ENCODE measurements at regions not wholly inside any gene's neighbourhood (a gene's known extent, or its start where the extent isn't known, plus 50 kb on each side); places are given as distances from the start of the nearest gene placed in this dataset.

DNA sequence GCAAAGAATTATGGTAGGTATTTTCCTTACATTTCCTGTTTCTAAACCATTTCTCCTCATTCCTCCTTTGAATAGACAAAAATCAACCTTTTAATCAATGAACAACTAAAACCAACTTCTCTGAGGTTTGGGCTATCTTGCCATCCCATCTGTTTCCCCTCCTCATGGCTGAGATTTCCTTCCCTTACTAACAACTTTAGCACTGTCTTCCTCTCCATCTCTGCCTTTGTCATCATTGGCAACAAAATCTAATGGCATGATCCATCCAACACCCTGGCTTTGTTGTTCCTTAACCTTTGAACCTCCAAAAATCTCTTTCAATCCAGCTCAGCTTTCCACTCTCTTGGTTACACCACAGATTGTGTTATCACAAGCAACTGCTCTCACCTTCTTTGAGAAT, 95.3 kb upstream of the FAM136A start:
- Mint-ChIP-seq H3K9me3 (no peaks in the 10 kb centered on the region), H3K36me3 (no peaks in the 10 kb centered on the region), H3K4me3 (no peak overlapping the region), H3K4me1 (no peaks in the 10 kb centered on the region), H3K27ac (no peak overlapping the region)
- DNase-seq (ENCODE audit: low spot score in 2 of 2) (no peak), ATAC-seq (no peak)

GRCh38 chr2:70396612-70397011, 94.7 kb upstream of the FAM136A start:
- no peaks in the 10 kb centered on the region for H3K36me3 Mint-ChIP-seq
- no peak for ATAC-seq
- no peak overlapping the region for H3K4me3 Mint-ChIP-seq
- H3K27ac Mint-ChIP-seq: no peak overlapping the region
- DNase-seq (ENCODE audit: low spot score in 2 of 2): no peak
- H3K4me1 Mint-ChIP-seq: no peaks in the 10 kb centered on the region
- no peaks in the 10 kb centered on the region for H3K9me3 Mint-ChIP-seq

GRCh38 chr2:70393881-70394280, 92.0 kb upstream of the FAM136A start:
- Mint-ChIP-seq H3K27ac (no peak overlapping the region), H3K9me3 (no peaks in the 10 kb centered on the region), H3K36me3 (no peaks in the 10 kb centered on the region), H3K4me1 (no peaks in the 10 kb centered on the region), H3K4me3 (no peak overlapping the region)
- ATAC-seq (no peak), DNase-seq (ENCODE audit: low spot score in 2 of 2) (no peak)

GRCh38 chr2:70391988-70392387, 90.1 kb upstream of the FAM136A start:
- Mint-ChIP-seq H3K36me3 (no peaks in the 10 kb centered on the region), H3K9me3 (no peaks in the 10 kb centered on the region), H3K27ac (no peak overlapping the region), H3K4me1 (no peaks in the 10 kb centered on the region), H3K4me3 (no peak overlapping the region)
- ATAC-seq (peak; percentile 28), DNase-seq (ENCODE audit: low spot score in 2 of 2) (no peak)

DNA sequence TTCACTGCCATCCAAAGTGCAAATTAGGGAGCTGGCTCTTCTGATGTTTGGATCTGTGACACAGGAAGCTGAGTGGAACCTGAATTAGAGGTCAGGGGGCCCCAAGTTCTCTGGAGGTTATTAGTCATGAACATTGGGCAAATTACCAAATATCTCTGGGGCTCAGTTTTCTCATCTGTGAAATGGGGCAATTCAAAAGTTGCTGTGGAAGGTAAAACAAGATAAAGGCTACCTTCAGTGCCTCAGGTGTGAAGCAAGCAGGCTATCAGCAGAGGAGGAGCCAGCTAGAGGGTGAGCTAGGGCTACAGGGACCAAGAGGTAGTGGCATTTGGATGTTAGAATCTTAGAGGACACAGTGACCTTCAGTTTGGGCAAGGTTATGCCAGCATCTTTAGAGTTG, 89.4 kb upstream of the FAM136A start:
- Mint-ChIP-seq H3K4me1 (no peaks in the 10 kb centered on the region), H3K9me3 (no peaks in the 10 kb centered on the region), H3K36me3 (no peaks in the 10 kb centered on the region), H3K4me3 (no peak overlapping the region), H3K27ac (no peak overlapping the region)
- ATAC-seq (no peak), DNase-seq (ENCODE audit: low spot score in 2 of 2) (no peak)

- H3K4me1 Mint-ChIP-seq: no peaks in the 10 kb centered on the region
- H3K27ac Mint-ChIP-seq: no peak overlapping the region
- DNase-seq (ENCODE audit: low spot score in 2 of 2) (no peak), ATAC-seq (no peak)
- H3K9me3 Mint-ChIP-seq: no peaks in the 10 kb centered on the region
- H3K36me3 Mint-ChIP-seq: no peaks in the 10 kb centered on the region
- H3K4me3 Mint-ChIP-seq: no peak overlapping the region
Measured at GRCh38 chr2:70388813-70389212, 86.9 kb upstream of the FAM136A start.

- H3K9me3 Mint-ChIP-seq: no peaks in the 10 kb centered on the region
- H3K4me1 Mint-ChIP-seq: no peaks in the 10 kb centered on the region
- no peak overlapping the region for H3K4me3 Mint-ChIP-seq
- no peak overlapping the region for H3K27ac Mint-ChIP-seq
- no peak for ATAC-seq
- DNase-seq (ENCODE audit: low spot score in 2 of 2): no peak
- H3K36me3 Mint-ChIP-seq: no peaks in the 10 kb centered on the region
Measured at GRCh38 chr2:70388128-70388527, 86.3 kb upstream of the FAM136A start.

DNA sequence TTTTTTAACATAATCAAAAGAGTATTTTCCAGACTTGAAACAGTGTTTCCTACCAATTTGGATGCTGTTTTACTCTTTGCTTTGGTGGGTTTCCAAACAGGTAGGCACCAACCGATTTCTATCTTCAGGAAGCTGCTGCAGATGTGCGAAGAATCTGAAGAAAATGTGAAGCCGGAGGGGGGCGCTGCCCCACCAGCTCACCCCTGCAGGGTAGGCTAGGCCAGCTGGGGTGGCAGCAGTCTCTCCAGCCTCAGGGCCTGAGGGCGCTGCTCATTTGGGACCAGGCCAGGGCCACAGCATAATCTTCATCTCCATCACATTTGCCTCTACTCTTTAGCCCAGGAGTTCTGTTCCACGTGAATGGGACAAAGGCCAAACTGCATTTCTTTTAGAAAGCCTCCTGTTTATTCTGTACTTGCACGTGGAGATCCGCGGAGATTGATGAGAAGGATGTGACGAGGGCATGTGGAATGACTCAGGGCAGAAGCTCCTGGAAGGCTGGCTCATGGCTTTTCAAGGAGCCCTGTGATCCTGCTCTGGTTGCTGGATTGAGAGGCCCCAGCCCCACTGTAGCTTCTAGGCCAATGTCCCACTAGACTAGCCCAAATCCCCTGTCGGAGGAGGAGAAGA, 84.2 kb upstream of the FAM136A start:
- Mint-ChIP-seq H3K9me3 (no peaks in the 10 kb centered on the region), H3K4me1 (no peaks in the 10 kb centered on the region), H3K27ac (no peak overlapping the region), H3K36me3 (no peaks in the 10 kb centered on the region), H3K4me3 (no peak overlapping the region)
- ATAC-seq: no peak
- no peak for DNase-seq (ENCODE audit: low spot score in 2 of 2)

DNA sequence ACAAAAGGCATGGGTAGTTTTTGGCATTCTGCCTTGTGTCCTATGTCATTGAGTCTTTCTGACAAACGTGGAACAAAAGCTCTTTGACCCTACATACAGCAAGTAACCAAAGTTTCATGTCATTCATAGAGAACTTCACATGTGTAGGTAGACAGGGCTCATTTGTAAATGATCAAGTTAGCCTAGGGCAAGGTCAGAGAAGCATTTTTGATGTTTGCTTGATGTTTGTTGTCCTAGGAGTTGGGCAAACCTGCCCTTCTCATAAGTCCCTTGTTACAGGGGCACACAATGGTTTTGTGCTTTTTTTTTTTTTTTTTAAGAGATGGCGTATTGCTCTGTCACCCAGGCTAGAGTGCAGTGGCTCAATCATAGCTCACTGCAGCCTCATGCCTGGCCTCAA, 83.3 kb upstream of the FAM136A start:
- no peak overlapping the region for H3K27ac Mint-ChIP-seq
- DNase-seq (ENCODE audit: low spot score in 2 of 2) (no peak), ATAC-seq (no peak)
- no peaks in the 10 kb centered on the region for H3K36me3 Mint-ChIP-seq
- H3K4me3 Mint-ChIP-seq: no peak overlapping the region
- no peaks in the 10 kb centered on the region for H3K9me3 Mint-ChIP-seq
- no peaks in the 10 kb centered on the region for H3K4me1 Mint-ChIP-seq

DNA sequence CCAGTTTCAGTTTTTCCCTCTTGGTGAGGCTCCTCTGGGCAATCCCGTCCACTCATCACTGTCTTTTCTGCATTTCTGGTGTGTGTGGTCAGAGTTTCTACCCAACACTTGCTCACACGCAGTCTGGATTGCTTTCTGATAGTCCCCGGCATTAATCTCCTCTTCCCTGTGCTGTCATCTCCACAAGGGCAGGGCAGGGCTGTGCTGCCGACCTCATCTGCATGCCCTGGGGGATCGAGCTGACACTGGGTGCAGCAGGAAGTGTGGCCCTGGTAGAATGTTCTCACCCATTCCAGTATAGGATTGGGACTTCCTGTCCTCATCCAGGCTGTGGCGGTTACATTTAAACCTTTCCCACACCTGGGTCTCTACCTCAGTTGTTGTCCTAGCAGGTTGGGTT, 80.0 kb upstream of the FAM136A start:
- Mint-ChIP-seq H3K4me3 (no peak overlapping the region), H3K36me3 (no peaks in the 10 kb centered on the region), H3K4me1 (no peaks in the 10 kb centered on the region), H3K27ac (no peak overlapping the region), H3K9me3 (no peaks in the 10 kb centered on the region)
- ATAC-seq: no peak
- DNase-seq (ENCODE audit: low spot score in 2 of 2): no peak

DNA sequence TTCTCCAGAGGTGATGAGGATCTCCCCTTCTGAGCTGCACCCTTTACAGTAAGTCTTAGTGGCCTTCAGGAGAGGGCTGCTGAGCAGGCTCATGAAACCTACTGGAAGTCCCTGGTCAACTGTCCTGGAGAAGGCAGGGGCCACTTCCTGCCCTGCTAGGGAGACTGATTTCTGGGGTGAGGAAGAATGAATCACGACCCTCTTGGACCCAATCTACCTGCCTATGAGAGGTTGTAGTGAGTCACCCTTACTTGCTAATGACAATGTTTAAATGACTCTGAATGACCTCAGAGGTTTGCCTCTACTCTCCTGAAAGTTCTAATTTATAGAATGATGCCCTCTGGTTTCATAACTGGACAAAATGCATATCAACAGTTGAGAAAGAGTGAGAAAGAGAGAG, 79.4 kb upstream of the FAM136A start:
- no peak for DNase-seq (ENCODE audit: low spot score in 2 of 2)
- H3K4me3 Mint-ChIP-seq: no peak overlapping the region
- H3K27ac Mint-ChIP-seq: no peak overlapping the region
- ATAC-seq: peak; percentile 62
- H3K9me3 Mint-ChIP-seq: no peaks in the 10 kb centered on the region
- H3K36me3 Mint-ChIP-seq: no peaks in the 10 kb centered on the region
- no peaks in the 10 kb centered on the region for H3K4me1 Mint-ChIP-seq

GRCh38 chr2:70380621-70381020, 78.8 kb upstream of the FAM136A start:
- H3K4me3 Mint-ChIP-seq: no peak overlapping the region
- H3K9me3 Mint-ChIP-seq: no peaks in the 10 kb centered on the region
- H3K4me1 Mint-ChIP-seq: no peaks in the 10 kb centered on the region
- no peaks in the 10 kb centered on the region for H3K36me3 Mint-ChIP-seq
- no peak for ATAC-seq
- DNase-seq (ENCODE audit: low spot score in 2 of 2): no peak
- H3K27ac Mint-ChIP-seq: no peak overlapping the region

GRCh38 chr2:70374616-70375015, 72.7 kb upstream of the FAM136A start:
- H3K27ac Mint-ChIP-seq: no peak overlapping the region
- H3K4me3 Mint-ChIP-seq: no peak overlapping the region
- H3K9me3 Mint-ChIP-seq: no peaks in the 10 kb centered on the region
- H3K36me3 Mint-ChIP-seq: no peaks in the 10 kb centered on the region
- DNase-seq (ENCODE audit: low spot score in 2 of 2) (no peak), ATAC-seq (no peak)
- no peaks in the 10 kb centered on the region for H3K4me1 Mint-ChIP-seq

- Mint-ChIP-seq H3K9me3 (no peaks in the 10 kb centered on the region), H3K4me1 (no peaks in the 10 kb centered on the region), H3K36me3 (no peaks in the 10 kb centered on the region), H3K4me3 (no peak overlapping the region), H3K27ac (no peak overlapping the region)
- ATAC-seq (no peak), DNase-seq (ENCODE audit: low spot score in 2 of 2) (no peak)
Measured at GRCh38 chr2:70371753-70372152, 69.9 kb upstream of the FAM136A start.

DNA sequence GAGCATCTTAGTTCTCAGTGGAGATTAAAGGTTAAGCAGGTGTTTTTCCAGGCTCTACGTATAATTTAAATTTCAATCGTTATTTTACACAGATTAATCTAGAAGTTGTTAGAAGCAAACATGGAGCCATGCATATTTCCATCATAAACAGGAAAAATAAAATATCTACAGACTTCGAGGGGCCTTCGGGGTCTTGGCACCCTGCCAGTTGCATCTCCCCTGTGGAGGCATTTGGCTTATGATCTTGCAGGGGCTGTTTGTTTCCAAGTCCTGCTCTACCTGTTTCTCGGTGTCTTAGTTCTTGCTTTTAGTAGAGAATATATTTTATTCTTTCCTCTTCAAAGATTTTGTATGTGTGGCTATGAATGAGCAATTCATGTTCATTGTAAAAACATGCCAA, 67.2 kb upstream of the FAM136A start:
- Mint-ChIP-seq H3K4me3 (no peak overlapping the region), H3K9me3 (no peaks in the 10 kb centered on the region), H3K4me1 (no peaks in the 10 kb centered on the region), H3K27ac (no peak overlapping the region), H3K36me3 (no peaks in the 10 kb centered on the region)
- DNase-seq (ENCODE audit: low spot score in 2 of 2) (no peak), ATAC-seq (no peak)

DNA sequence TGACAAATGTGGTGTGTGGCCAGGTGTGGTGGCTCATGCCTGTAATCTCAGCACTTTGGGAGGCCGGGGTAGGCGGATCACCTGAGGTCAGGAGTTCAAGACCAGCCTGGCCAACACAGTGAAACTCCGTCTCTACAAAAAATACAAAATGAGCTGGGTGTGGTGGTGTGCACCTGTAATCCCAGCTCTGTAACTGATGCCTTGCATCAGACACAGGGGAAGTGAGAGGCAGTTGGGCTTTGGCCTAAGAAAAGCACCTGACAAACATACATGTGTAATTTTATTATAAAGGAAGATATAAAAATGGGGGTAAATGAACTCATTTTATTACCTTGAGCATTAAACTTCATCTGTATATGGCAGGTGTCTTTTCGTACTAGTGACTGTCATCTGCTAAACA, 66.7 kb upstream of the FAM136A start:
- H3K4me3 Mint-ChIP-seq: no peak overlapping the region
- no peak overlapping the region for H3K27ac Mint-ChIP-seq
- H3K36me3 Mint-ChIP-seq: no peaks in the 10 kb centered on the region

DNA sequence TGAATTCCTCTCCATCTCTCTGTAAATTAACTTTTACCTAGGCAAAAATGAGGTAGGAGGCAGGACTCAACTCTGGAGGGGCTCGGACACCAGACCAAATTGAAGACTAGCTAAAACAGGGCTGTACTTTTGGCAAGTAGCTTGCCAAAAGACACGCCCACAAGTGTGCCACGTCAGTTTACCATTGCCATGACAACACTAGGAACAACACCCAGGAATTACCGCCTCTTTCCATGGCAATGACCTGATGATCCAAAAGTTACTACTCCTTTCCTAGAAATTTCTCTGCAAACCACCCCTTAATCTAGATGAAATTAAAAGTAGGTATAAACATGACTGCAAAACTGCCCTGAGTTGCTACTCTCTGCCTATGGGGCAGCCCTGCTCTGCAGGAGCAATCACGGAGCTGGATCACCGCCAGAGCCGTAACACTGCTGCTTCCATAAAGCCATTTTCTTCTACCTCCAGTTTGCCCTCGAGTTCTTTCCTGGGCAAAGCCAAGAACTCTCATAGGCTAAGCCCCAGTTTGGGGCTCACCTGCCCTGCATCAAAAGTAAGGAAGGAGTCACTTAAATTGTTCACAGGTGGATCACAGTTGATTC, 66.0 kb upstream of the FAM136A start:
- Mint-ChIP-seq H3K27ac (no peak overlapping the region), H3K36me3 (no peaks in the 10 kb centered on the region)
- DNase-seq (ENCODE audit: low spot score in 2 of 2): no peak

More for the DNA sequence above, 66.7 kb upstream of the FAM136A start:
- no peaks in the 10 kb centered on the region for H3K9me3 Mint-ChIP-seq
- DNase-seq (ENCODE audit: low spot score in 2 of 2): no peak
- ATAC-seq: no peak
- no peaks in the 10 kb centered on the region for H3K4me1 Mint-ChIP-seq

More for the DNA sequence above, 66.0 kb upstream of the FAM136A start:
- Mint-ChIP-seq H3K4me1 (no peaks in the 10 kb centered on the region), H3K4me3 (no peak overlapping the region), H3K9me3 (no peaks in the 10 kb centered on the region)
- ATAC-seq: no peak
